Retinal pigment epithelial cell (primary cell): ENCODE measurements at regions not wholly inside any gene's neighbourhood (a gene's known extent, or its start where the extent isn't known, plus 50 kb on each side); places are given as distances from the start of the nearest gene placed in this dataset.

ENCODE experiments used
- DNase-seq: peaks from one replicate; pipeline ENCODE4 v3.0.0-alpha.2; 2010; ENCODE audit warnings: low read depth
- H3K4me3 ChIP-seq: 2 replicates; pipeline ENCODE4 v1.5.1; 2011; ENCODE audit warnings: mild to moderate bottlenecking, low read length, control low read depth, moderate library complexity
- TF ChIP-seq, protein P1 (sequence below): conservative IDR thresholded peaks from 2 replicates; pipeline ENCODE4 v1.5.1; 2011; ENCODE audit warnings: low read depth, low read length, control low read depth, inconsistent platforms

DNA sequence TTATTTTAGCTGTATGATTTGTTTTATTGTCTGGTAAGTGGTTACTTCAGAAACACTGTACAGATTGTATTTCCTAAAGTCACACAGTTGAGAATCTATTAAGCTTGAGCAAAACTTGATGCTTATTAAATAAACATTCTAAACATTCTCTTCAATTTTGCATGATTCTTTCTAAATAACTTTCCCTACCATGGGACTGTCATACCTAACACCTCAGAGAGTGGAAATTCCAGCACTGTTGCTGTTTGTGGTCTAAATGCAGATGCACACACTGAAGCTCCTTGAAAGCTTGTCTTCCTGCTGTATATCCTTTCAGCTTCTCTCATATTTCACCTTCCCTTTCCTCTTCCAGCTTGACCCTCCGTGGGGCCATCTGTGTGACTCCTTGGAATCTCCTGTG is 392.0 kb downstream of the LRIG3 start:
- H3K4me3 ChIP-seq: no peak overlapping the region
- TF ChIP-seq, protein P1, sequence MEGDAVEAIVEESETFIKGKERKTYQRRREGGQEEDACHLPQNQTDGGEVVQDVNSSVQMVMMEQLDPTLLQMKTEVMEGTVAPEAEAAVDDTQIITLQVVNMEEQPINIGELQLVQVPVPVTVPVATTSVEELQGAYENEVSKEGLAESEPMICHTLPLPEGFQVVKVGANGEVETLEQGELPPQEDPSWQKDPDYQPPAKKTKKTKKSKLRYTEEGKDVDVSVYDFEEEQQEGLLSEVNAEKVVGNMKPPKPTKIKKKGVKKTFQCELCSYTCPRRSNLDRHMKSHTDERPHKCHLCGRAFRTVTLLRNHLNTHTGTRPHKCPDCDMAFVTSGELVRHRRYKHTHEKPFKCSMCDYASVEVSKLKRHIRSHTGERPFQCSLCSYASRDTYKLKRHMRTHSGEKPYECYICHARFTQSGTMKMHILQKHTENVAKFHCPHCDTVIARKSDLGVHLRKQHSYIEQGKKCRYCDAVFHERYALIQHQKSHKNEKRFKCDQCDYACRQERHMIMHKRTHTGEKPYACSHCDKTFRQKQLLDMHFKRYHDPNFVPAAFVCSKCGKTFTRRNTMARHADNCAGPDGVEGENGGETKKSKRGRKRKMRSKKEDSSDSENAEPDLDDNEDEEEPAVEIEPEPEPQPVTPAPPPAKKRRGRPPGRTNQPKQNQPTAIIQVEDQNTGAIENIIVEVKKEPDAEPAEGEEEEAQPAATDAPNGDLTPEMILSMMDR: no peak
- DNase-seq: no peak

DNA sequence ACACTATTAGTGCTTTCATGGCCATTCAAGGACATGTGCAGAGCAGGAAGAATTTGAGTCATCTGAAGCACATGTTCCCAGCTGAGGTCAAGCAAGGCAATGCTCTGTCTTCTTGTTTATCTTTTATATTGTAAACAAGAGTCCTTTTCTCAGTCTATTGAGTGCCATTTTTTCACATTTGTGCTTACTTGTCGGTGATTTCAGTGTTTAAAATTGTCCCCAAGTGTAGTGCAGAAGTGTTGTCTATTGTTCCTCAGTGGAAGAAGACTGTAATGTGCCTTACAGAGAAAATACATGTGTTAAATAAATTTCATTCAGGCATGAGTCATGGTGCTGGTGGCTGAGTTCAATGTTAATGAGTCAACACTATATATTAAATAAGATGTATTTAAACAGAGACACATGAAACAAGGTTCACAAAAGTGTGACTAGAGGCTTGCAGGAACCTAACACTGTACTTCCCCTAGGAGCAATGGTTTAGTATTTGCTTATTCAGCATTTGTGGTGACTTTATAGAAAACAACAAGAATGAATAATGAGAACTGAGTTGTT is 391.1 kb downstream of the LRIG3 start:
- no peak for DNase-seq
- TF ChIP-seq, protein P1: no peak
- no peak overlapping the region for H3K4me3 ChIP-seq

DNA sequence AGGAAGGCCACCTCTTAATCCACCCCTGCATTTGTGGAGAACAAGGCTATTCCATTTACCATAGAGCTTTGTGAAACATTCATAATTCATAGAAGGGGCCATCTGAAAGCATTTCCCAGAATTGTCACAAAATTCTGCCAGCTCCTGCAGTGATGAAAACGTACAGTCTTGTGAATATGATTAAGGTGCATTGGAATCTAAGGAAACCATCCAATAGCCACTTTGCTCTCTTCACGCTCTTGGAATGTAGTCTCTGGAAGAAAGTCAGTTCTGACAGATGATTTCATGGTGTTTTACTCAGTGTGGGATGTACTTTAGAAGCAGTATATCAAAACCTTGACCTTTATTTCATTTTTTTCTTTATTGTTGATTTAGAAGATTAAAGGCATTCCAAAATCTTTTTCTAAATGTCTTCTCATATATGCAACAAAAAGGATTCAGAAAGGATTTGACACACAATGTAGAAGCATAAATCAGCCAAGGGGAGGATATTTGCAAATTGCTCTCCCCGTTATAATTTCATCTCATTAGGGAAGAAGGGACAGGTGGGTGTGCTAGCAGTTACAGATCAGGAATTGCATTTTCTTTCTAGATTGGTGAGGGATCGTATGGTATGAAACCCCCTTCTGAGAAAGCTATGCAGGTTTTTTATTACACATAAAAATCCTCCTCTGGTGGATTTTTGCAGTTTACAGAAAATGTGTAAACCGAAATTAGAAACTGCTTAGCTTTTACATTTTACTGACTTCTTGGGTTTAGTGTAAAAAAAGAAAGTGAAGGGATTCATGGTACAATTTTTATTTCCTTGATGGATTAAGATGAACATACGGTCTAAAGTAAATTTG is 390.2 kb downstream of the LRIG3 start:
- peak overlapping the region; percentile 16 for H3K4me3 ChIP-seq
- peak; percentile 85 for DNase-seq
- TF ChIP-seq, protein P1: no peak

DNA sequence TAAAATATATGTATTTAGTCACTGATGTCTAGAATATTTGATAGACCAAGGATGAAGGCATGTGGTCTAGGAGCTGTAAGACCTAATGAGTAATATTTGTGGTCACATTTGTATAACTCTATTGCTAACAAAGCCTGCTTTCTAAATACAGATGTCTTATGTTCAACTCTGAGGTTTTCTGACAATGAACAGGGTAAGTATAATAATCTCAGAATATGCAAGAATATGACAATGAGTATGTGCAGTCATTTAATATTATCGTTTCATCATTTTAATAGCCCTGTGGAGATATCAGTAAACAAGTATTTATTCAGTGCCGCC is 389.6 kb downstream of the LRIG3 start:
- TF ChIP-seq, protein P1: no peak
- DNase-seq: no peak
- no peak overlapping the region for H3K4me3 ChIP-seq

DNA sequence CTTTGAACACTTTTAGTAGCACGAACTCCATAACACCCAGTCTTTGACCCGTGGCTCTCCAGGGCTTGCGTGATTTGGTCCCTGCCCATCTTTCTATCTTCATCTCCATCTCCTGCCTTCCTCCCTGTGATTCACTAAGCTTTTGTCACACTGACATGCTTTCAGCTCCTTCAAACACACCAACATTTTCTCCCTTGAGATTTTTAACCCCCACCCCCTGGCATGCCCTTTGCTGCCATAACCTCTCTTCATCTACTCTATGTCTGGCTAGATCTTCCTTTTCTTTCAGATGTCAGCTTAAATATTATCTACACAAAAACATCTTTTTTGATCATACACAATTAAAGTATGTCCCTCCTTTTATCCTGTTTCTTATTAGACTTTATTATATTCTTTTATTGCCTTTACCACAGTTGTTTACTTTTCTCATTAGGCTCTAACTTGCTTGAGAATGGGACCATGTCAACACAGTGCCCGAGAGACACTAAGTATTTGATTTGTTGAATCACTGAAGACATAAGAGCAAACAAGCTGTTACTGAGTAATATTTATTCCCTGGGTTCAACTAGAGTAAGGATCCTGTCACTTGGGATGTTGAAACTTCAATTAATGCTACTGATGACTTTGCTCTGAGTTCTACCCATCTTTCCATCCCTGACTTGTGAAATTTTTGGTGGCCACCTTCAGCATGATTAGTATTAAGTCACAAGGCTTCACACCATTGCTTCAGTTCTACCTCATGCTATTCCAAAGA is 387.3 kb downstream of the LRIG3 start:
- TF ChIP-seq, protein P1: no peak
- no peak for DNase-seq
- no peak overlapping the region for H3K4me3 ChIP-seq

DNA sequence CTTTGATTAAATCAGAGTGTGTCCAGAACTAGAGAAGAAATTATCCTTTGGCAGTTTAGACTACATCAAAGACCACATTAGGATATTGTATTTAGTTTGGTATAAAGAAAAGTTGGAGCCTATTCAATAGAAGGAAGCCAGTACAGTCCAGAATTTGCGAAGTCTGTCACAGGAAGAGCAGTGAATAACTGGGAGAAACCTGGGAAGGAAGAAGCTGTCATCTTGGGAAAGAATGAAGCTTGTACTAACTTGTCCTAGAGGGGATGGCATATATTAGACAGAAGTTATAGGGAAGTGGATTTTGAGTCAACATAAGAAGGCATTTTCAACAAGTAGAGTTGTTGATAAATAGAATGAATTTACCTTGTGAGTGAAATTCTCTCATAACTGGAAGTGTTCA is 386.7 kb downstream of the LRIG3 start:
- DNase-seq: no peak
- H3K4me3 ChIP-seq: no peak overlapping the region
- TF ChIP-seq, protein P1: no peak
